ENCODE measurements at regions not wholly inside any gene's neighbourhood (a gene's known extent, or its start where the extent isn't known, plus 50 kb on each side); places are given as distances from the start of the nearest gene placed in this dataset.

GRCh38 chr5:168073991-168074800 lies 217.2 kb upstream of the WWC1 start:
- Mint-ChIP-seq H3K9me3 (no peaks in the 10 kb centered on the region), H3K4me3 (no peak overlapping the region), H3K36me3 (ENCODE audit: low read depth) (no peaks in the 10 kb centered on the region), H3K27ac (no peak overlapping the region), H3K27me3 (peaks cover 3% of the 10 kb centered on the region), H3K4me1 (ENCODE audit: low read depth) (no peaks in the 10 kb centered on the region)
- intact Hi-C loops (cut with micrococcal nuclease), result no loop called here

- H3K27me3 Mint-ChIP-seq, result peaks cover 3% of the 10 kb centered on the region
- H3K4me1 Mint-ChIP-seq (ENCODE audit: low read depth), result no peaks in the 10 kb centered on the region
- no peak overlapping the region for H3K27ac Mint-ChIP-seq
- intact Hi-C loops (cut with micrococcal nuclease), result no loop called here
- H3K9me3 Mint-ChIP-seq, result no peaks in the 10 kb centered on the region
- no peak overlapping the region for H3K4me3 Mint-ChIP-seq
- H3K36me3 Mint-ChIP-seq (ENCODE audit: low read depth), result no peaks in the 10 kb centered on the region
Measured at GRCh38 chr5:168075387-168075786, 216.1 kb upstream of the WWC1 start.

- peaks cover 3% of the 10 kb centered on the region for H3K27me3 Mint-ChIP-seq
- H3K4me1 Mint-ChIP-seq (ENCODE audit: low read depth), result no peaks in the 10 kb centered on the region
- intact Hi-C loops (cut with micrococcal nuclease), result loop anchor here (1.0 kb wide), 1 partner anchor 353 kb away; no protein-coding TSS in a partner anchor
- no peaks in the 10 kb centered on the region for H3K36me3 Mint-ChIP-seq (ENCODE audit: low read depth)
- H3K4me3 Mint-ChIP-seq, result no peak overlapping the region
- H3K9me3 Mint-ChIP-seq, result no peaks in the 10 kb centered on the region
- H3K27ac Mint-ChIP-seq, result no peak overlapping the region
Measured at GRCh38 chr5:168076561-168076991, 214.9 kb upstream of the WWC1 start.

GRCh38 chr5:168085261-168086031 lies 206.0 kb upstream of the WWC1 start:
- H3K4me1 Mint-ChIP-seq (ENCODE audit: low read depth), result peaks cover 10% of the 10 kb centered on the region
- no peaks in the 10 kb centered on the region for H3K36me3 Mint-ChIP-seq (ENCODE audit: low read depth)
- intact Hi-C loops (cut with micrococcal nuclease), result no loop called here
- no peak overlapping the region for H3K4me3 Mint-ChIP-seq
- peaks cover 3% of the 10 kb centered on the region for H3K27me3 Mint-ChIP-seq
- H3K9me3 Mint-ChIP-seq, result no peaks in the 10 kb centered on the region
- H3K27ac Mint-ChIP-seq, result no peak overlapping the region

GRCh38 chr5:168086104-168086610 lies 205.3 kb upstream of the WWC1 start:
- Mint-ChIP-seq H3K9me3 (no peaks in the 10 kb centered on the region), H3K36me3 (ENCODE audit: low read depth) (no peaks in the 10 kb centered on the region), H3K4me1 (ENCODE audit: low read depth) (peaks cover 10% of the 10 kb centered on the region), H3K27me3 (peaks cover 3% of the 10 kb centered on the region), H3K27ac (no peak overlapping the region), H3K4me3 (no peak overlapping the region)
- intact Hi-C loops (cut with micrococcal nuclease), result no loop called here

GRCh38 chr5:168086746-168087145 lies 204.7 kb upstream of the WWC1 start:
- Mint-ChIP-seq H3K36me3 (ENCODE audit: low read depth) (no peaks in the 10 kb centered on the region), H3K4me1 (ENCODE audit: low read depth) (peaks cover 10% of the 10 kb centered on the region), H3K9me3 (no peaks in the 10 kb centered on the region), H3K27me3 (peaks cover 3% of the 10 kb centered on the region), H3K27ac (no peak overlapping the region), H3K4me3 (no peak overlapping the region)
- intact Hi-C loops (cut with micrococcal nuclease), result no loop called here

- no peak overlapping the region for H3K27ac Mint-ChIP-seq
- H3K36me3 Mint-ChIP-seq (ENCODE audit: low read depth), result no peaks in the 10 kb centered on the region
- no peaks in the 10 kb centered on the region for H3K9me3 Mint-ChIP-seq
- no peak overlapping the region for H3K4me3 Mint-ChIP-seq
- H3K27me3 Mint-ChIP-seq, result peaks cover 3% of the 10 kb centered on the region
- intact Hi-C loops (cut with micrococcal nuclease), result no loop called here
- H3K4me1 Mint-ChIP-seq (ENCODE audit: low read depth), result peaks cover 10% of the 10 kb centered on the region
Measured at GRCh38 chr5:168088410-168089173, 202.9 kb upstream of the WWC1 start.

GRCh38 chr5:168089201-168089887 lies 202.1 kb upstream of the WWC1 start:
- H3K4me3 Mint-ChIP-seq, result no peak overlapping the region
- peaks cover 3% of the 10 kb centered on the region for H3K27me3 Mint-ChIP-seq
- no peaks in the 10 kb centered on the region for H3K36me3 Mint-ChIP-seq (ENCODE audit: low read depth)
- no peaks in the 10 kb centered on the region for H3K9me3 Mint-ChIP-seq
- H3K4me1 Mint-ChIP-seq (ENCODE audit: low read depth), result peaks cover 10% of the 10 kb centered on the region
- intact Hi-C loops (cut with micrococcal nuclease), result no loop called here
- H3K27ac Mint-ChIP-seq, result no peak overlapping the region

GRCh38 chr5:168092209-168093185 lies 198.9 kb upstream of the WWC1 start:
- Mint-ChIP-seq H3K9me3 (no peaks in the 10 kb centered on the region), H3K36me3 (ENCODE audit: low read depth) (no peaks in the 10 kb centered on the region), H3K27ac (no peak overlapping the region), H3K4me3 (no peak overlapping the region), H3K27me3 (no peaks in the 10 kb centered on the region), H3K4me1 (ENCODE audit: low read depth) (peaks cover 10% of the 10 kb centered on the region)
- intact Hi-C loops (cut with micrococcal nuclease), result no loop called here

- Mint-ChIP-seq H3K4me1 (ENCODE audit: low read depth) (peaks cover 10% of the 10 kb centered on the region), H3K9me3 (no peaks in the 10 kb centered on the region), H3K27ac (no peak overlapping the region), H3K36me3 (ENCODE audit: low read depth) (no peaks in the 10 kb centered on the region), H3K27me3 (no peaks in the 10 kb centered on the region), H3K4me3 (no peak overlapping the region)
- intact Hi-C loops (cut with micrococcal nuclease), result no loop called here
Measured at GRCh38 chr5:168093200-168093910, 198.1 kb upstream of the WWC1 start.

- Mint-ChIP-seq H3K27me3 (no peaks in the 10 kb centered on the region), H3K4me3 (no peak overlapping the region), H3K4me1 (ENCODE audit: low read depth) (no peaks in the 10 kb centered on the region), H3K36me3 (ENCODE audit: low read depth) (no peaks in the 10 kb centered on the region), H3K9me3 (no peaks in the 10 kb centered on the region), H3K27ac (no peak overlapping the region)
- intact Hi-C loops (cut with micrococcal nuclease), result no loop called here
Measured at GRCh38 chr5:168096525-168096924, 194.9 kb upstream of the WWC1 start.

Measured in dendritic cell treated with granulocyte-macrophage colony-stimulating factor and Interleukin-4, amounts not matched to agents 40 ng/mL and 50 ng/mL, for 4 days (primary cell).